Fibroblast of pulmonary artery (primary cell): ENCODE measurements at regions not wholly inside any gene's neighbourhood (a gene's known extent, or its start where the extent isn't known, plus 50 kb on each side); places are given as distances from the start of the nearest gene placed in this dataset.

ENCODE experiments used
- DNase-seq: peaks from one replicate; pipeline ENCODE4 v3.0.0-alpha.2; 2010; ENCODE audit warnings: low read depth
- H3K4me3 ChIP-seq: replicated peaks from 2 replicates; pipeline ENCODE4 v1.5.1; 2011; ENCODE audit warnings: low read depth, mild to moderate bottlenecking, control low read depth, low read length, moderate library complexity
- CTCF ChIP-seq: IDR thresholded peaks from 2 replicates; pipeline ENCODE4 v1.5.1; 2011; ENCODE audit warnings: mild to moderate bottlenecking, control low read depth, low read length, inconsistent platforms; ENCODE audit errors: missing control alignments

GRCh38 chr4:149995134-149995756 is 83.0 kb upstream of the DCLK2 start:
- no peak overlapping the region for H3K4me3 ChIP-seq
- DNase-seq: no peak
- no peak for TF ChIP-seq CTCF

DNA sequence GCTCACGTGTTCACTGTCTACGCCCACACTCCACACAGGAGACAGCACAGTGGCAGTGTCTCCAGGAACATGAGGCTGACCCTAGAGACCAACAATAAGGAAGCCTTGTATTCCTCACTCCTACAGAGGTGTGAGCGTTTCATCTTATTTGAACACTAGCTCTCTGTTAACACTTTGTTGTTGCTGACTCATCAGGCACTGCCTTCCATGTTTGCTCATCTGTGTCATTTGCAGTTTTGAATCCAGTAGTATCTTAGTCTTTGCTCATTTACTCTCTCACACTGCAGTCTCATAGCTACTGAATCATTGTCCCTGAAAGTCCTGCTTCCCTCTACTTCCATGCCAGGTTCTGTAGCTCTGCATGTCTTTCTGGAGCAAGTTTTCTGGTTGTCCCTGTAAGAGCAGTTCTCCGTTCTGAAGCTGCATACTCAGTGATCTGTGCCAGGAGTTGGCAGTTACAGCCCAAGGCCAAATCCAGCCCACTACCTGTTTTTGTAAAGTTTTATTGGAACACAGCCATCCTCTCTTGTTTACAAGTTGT is 80.3 kb upstream of the DCLK2 start:
- TF ChIP-seq CTCF: no peak
- DNase-seq: no peak
- H3K4me3 ChIP-seq: no peak overlapping the region

DNA sequence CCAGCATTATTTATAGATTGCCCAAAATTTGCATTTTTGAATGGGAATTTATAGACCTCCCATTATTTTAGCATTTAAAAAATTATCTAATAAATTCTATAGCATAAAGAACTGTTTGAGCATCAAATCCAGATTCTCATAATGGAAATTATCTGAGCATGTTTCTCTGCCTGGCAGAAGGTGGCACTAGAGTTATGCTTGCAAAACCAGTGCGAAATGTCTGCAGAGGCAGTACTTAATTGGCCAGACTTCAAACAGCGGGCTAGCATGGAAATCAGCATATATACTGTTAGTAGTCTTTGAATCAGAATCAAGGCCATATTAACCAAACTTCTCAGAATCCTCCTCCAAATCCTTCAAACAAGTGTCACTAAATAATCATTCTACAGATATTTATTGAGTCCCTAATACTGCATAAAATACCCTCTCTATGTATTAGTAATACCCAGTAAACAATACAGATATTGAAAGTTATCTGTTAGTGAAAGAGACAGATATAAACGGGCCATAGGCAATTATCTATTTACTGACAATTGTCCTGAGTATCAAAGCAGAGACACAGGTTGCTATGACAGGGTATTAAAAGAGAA is 78.7 kb upstream of the DCLK2 start:
- DNase-seq: peak; percentile 84
- no peak overlapping the region for H3K4me3 ChIP-seq
- peak; percentile 79 for TF ChIP-seq CTCF

GRCh38 chr4:150001815-150002214 is 76.4 kb upstream of the DCLK2 start:
- TF ChIP-seq CTCF: no peak
- H3K4me3 ChIP-seq: no peak overlapping the region
- peak; percentile 21 for DNase-seq

DNA sequence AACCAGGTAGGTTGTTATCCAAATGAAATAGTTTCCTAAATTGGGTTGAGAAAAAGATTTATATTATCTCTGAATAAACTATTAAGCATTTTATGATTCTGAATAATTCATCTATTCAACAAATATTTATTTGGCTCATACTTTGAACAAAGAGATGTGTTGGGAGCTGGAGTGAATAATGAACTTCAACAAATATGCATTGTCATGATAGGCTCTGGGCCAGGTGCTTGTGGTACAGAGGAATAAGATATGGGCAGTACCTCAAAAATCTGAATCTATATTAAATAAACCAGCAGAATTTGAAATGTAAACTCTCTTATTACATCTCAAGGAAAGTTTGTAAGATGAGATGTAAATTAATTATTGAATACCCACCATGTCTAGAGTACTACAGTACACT is 75.7 kb upstream of the DCLK2 start:
- H3K4me3 ChIP-seq: no peak overlapping the region
- no peak for TF ChIP-seq CTCF
- no peak for DNase-seq

DNA sequence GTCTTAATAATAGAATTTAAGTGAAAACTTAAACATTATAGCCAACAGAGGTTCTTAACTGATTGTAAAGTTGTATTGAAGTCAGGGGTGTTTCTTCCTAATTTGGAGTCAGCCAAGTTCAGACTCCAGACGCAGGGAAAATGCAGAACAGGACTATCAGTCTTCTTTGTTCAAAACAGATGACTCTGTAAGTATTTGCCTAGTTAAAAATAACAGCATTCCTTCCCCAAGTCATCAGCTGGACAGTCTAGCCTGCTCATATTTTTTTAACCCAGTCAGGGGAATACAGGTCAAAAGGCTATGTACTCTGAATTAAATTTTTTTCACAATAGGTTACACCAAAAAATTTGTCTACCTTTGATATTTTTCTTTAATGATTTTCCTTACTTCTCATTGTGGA is 73.8 kb upstream of the DCLK2 start:
- DNase-seq: peak; percentile 50
- no peak overlapping the region for H3K4me3 ChIP-seq
- TF ChIP-seq CTCF: no peak

- no peak overlapping the region for H3K4me3 ChIP-seq
- no peak for DNase-seq
- no peak for TF ChIP-seq CTCF
Measured at GRCh38 chr4:150005537-150005936, 72.7 kb upstream of the DCLK2 start.
